H1 (cell line): ENCODE measurements at regions not wholly inside any gene's neighbourhood (a gene's known extent, or its start where the extent isn't known, plus 50 kb on each side); places are given as distances from the start of the nearest gene placed in this dataset.

Source experiments
- CTCF ChIA-PET: fragments of 300-600 bp; sonication (Branson Sonifier 250); formaldehyde crosslinking; loops from one replicate; lab custom pipeline; 2021; ENCODE audit not compliant: partially characterized antibody; lab: Charles Lee
- POLR2A ChIA-PET: fragments of 300-600 bp; sonication (Branson Sonifier 250); formaldehyde crosslinking; loops from one replicate; lab custom pipeline; 2021; ENCODE audit warnings: inconsistent platforms; ENCODE audit not compliant: partially characterized antibody; lab: Charles Lee
- DNase-seq, 2 experiments: peaks; one replicate each; pipeline versions ENCODE4 v3.0.0 to v3.0.0-alpha.2; 2010 to 2022; ENCODE audit warnings: low spot score in 2 of 2, low read depth in 1 of 2, mixed read lengths in 1 of 2
- FAIRE-seq: peaks from 2 replicates; lab custom pipeline; 2011; peaks lifted over from hg19 to GRCh38; lab: Jason Lieb, UNC
- H2AFZ ChIP-seq: 2 replicates; pipeline ENCODE4 v1.8.1; 2012; ENCODE audit warnings: low read length, inconsistent platforms
- H2AK5ac ChIP-seq: 2 replicates; pipeline ENCODE4 v1.6.1; 2013; ENCODE audit warnings: low read depth, low read length
- H2BK120ac ChIP-seq: replicated peaks from 2 replicates; pipeline ENCODE3; 2013; ENCODE audit warnings: low read depth, low read length, inconsistent platforms
- H2BK12ac ChIP-seq: 2 replicates; pipeline ENCODE4 v1.6.1; 2013; ENCODE audit warnings: low read depth, low read length
- H2BK15ac ChIP-seq: 2 replicates; pipeline ENCODE4 v1.6.1; 2013; ENCODE audit warnings: low read length
- H2BK20ac ChIP-seq: 2 replicates; pipeline ENCODE4 v1.6.1; 2013; ENCODE audit warnings: low read length
- H2BK5ac ChIP-seq: 2 replicates; pipeline ENCODE4 v1.6.1; 2013; ENCODE audit warnings: low read depth, low read length
- H3K14ac ChIP-seq: 2 replicates; pipeline ENCODE4 v1.6.1; 2013; ENCODE audit warnings: inconsistent platforms; ENCODE audit not compliant: insufficient read length
- H3K18ac ChIP-seq: 2 replicates; pipeline ENCODE4 v1.6.1; 2013; ENCODE audit warnings: low read length; ENCODE audit errors: extremely low read depth
- H3K23ac ChIP-seq: 2 replicates; pipeline ENCODE4 v1.6.1; 2013; ENCODE audit warnings: inconsistent platforms; ENCODE audit not compliant: insufficient read length
- H3K23me2 ChIP-seq: 2 replicates; pipeline ENCODE4 v1.6.1; 2013; ENCODE audit warnings: low read depth, low read length
- H3K27ac ChIP-seq: 2 replicates; pipeline ENCODE4 v1.6.1; 2011; ENCODE audit warnings: low read depth, low read length, inconsistent platforms
- H3K27me3 ChIP-seq, 4 experiments: replicated peaks in 1 of 4; 1 replicate in 1 of 4; 2 replicates in 3 of 4; pipeline versions ENCODE4 v1.6.1 to v1.8.1; 2011 to 2013; ENCODE audit warnings: low read length in 3 of 4, mild to moderate bottlenecking in 3 of 4, inconsistent platforms in 2 of 4, mixed read lengths in 2 of 4, moderate library complexity in 1 of 4; ENCODE audit not compliant: control insufficient read depth in 3 of 4, insufficient read depth in 3 of 4; ENCODE audit errors: extremely low read depth in 1 of 4
- H3K36me3 ChIP-seq, 4 experiments: 2 replicates each; pipeline versions ENCODE4 v1.6.1 to v1.8.1; 2011 to 2013; ENCODE audit warnings: mild to moderate bottlenecking in 4 of 4, low read length in 3 of 4, moderate library complexity in 2 of 4, control low read depth in 1 of 4, inconsistent platforms in 1 of 4; ENCODE audit not compliant: insufficient read depth in 4 of 4, control insufficient read depth in 2 of 4
- H3K4ac ChIP-seq: replicated peaks from 2 replicates; pipeline ENCODE3; 2013; ENCODE audit warnings: low read length, low read depth, mixed read lengths, inconsistent platforms; ENCODE audit not compliant: insufficient read length
- H3K4me1 ChIP-seq, 4 experiments: replicated peaks in 1 of 4; 1 replicate in 1 of 4; 2 replicates in 3 of 4; pipeline versions ENCODE4 v1.6.1 to v1.8.1; 2011 to 2013; ENCODE audit warnings: low read length in 3 of 4, inconsistent platforms in 2 of 4, mixed read lengths in 1 of 4; ENCODE audit not compliant: insufficient read depth in 4 of 4, control insufficient read depth in 3 of 4
- H3K4me2 ChIP-seq, 2 experiments: 2 replicates each; pipeline versions ENCODE4 v1.6.1 to v1.8.1; 2011 to 2013; ENCODE audit warnings: low read depth in 2 of 2, low read length in 2 of 2, control low read depth in 1 of 2, inconsistent platforms in 1 of 2, mild to moderate bottlenecking in 1 of 2; ENCODE audit not compliant: insufficient read depth in 1 of 2
- H3K4me3 ChIP-seq, 4 experiments: fragments of 200-600, 300-600 bp in 1 of 4; sonication (generic), shearing (Covaris generic), sonication (Bioruptor Twin) in 1 of 4; 2 replicates each; pipeline versions ENCODE4 v1.5.1 to v1.8.1; 2011 to 2016; ENCODE audit warnings: low read length in 4 of 4, low read depth in 3 of 4, control low read depth in 2 of 4, inconsistent platforms in 2 of 4, mild to moderate bottlenecking in 2 of 4, mixed read lengths in 1 of 4, moderate library complexity in 1 of 4; ENCODE audit not compliant: insufficient read depth in 2 of 4; ENCODE audit errors: extremely low read depth in 1 of 4
- H3K56ac ChIP-seq: replicated peaks from 2 replicates; pipeline ENCODE3; 2013; ENCODE audit warnings: low read depth, mild to moderate bottlenecking, mixed read lengths, low read length, inconsistent platforms; ENCODE audit not compliant: insufficient read length
- H3K79me1 ChIP-seq: 2 replicates; pipeline ENCODE4 v1.6.1; 2013; ENCODE audit warnings: low read depth, low read length, control low read depth
- H3K79me2 ChIP-seq, 2 experiments: 2 replicates each; pipeline versions ENCODE4 v1.6.1 to v1.8.1; 2012 to 2013; ENCODE audit warnings: low read length in 2 of 2, mild to moderate bottlenecking in 2 of 2, inconsistent platforms in 1 of 2; ENCODE audit not compliant: insufficient read depth in 2 of 2, control insufficient read depth in 1 of 2
- H3K9ac ChIP-seq, 4 experiments: replicated peaks in 1 of 4; 1 replicate in 1 of 4; 2 replicates in 3 of 4; pipeline versions ENCODE4 v1.6.1 to v1.8.1; 2011 to 2013; ENCODE audit warnings: low read depth in 3 of 4, low read length in 3 of 4, control low read depth in 2 of 4, mild to moderate bottlenecking in 2 of 4, moderate library complexity in 2 of 4, inconsistent platforms in 1 of 4; ENCODE audit errors: extremely low read depth in 1 of 4
- H3K9me3 ChIP-seq, 2 experiments: 2 replicates each; pipeline versions ENCODE4 v1.6.1 to v1.8.1; 2012 to 2013; ENCODE audit warnings: mild to moderate bottlenecking in 2 of 2, moderate library complexity in 2 of 2, control low read depth in 1 of 2, inconsistent platforms in 1 of 2, low read depth in 1 of 2, low read length in 1 of 2, mixed read lengths in 1 of 2; ENCODE audit not compliant: insufficient read depth in 2 of 2
- H4K20me1 ChIP-seq, 2 experiments: replicated peaks in 1 of 2; 2 replicates each; pipeline versions ENCODE3 to v1.8.1; 2011 to 2013; ENCODE audit warnings: inconsistent platforms in 2 of 2, low read length in 2 of 2, mild to moderate bottlenecking in 1 of 2; ENCODE audit not compliant: insufficient read depth in 2 of 2, control insufficient read depth in 1 of 2
- H4K5ac ChIP-seq: 2 replicates; pipeline ENCODE4 v1.6.1; 2013; ENCODE audit warnings: low read length, low read depth, mixed read lengths, inconsistent platforms; ENCODE audit not compliant: insufficient read length
- H4K8ac ChIP-seq: 2 replicates; pipeline ENCODE4 v1.8.0; 2013; ENCODE audit warnings: mild to moderate bottlenecking, moderate library complexity, low read length, inconsistent platforms; ENCODE audit not compliant: insufficient read depth; ENCODE audit errors: extremely low read depth
- H4K91ac ChIP-seq: replicated peaks from 2 replicates; pipeline ENCODE3; 2013; ENCODE audit warnings: low read length, mixed read lengths, inconsistent platforms; ENCODE audit not compliant: insufficient read length
- RBBP5 ChIP-seq: IDR thresholded peaks from 2 replicates; pipeline ENCODE4 v1.7.1; 2012; ENCODE audit warnings: low read depth, mild to moderate bottlenecking, inconsistent platforms, low read length, moderate library complexity, borderline replicate concordance

DNA sequence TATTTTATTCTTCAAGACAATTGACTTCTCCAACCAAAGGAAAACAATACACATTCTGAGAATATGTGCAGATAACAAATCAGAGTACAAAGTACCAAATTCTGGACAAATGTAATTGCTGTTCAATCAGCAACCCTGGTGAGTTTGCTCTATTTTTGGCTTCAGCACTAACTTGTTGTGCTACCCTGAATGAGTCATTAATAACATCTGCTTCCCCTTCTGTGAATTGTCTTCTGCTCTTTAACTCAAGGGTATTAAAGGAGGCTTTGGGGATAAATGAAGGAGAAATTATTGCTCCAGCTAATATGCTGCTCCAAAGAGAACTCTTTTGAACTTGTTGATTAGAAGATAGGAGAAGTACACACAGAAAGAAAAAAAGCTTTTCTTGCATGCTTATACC is 459.3 kb downstream of the HTR7 start:
- Histone ChIP-seq H3K27ac (no peak overlapping the region), H3K18ac (no peak overlapping the region), H3K23me2 (no peaks in the 10 kb centered on the region), H3K79me2 (no peaks in the 10 kb centered on the region), H3K4me3 (no peak overlapping the region), H3K79me1 (no peaks in the 10 kb centered on the region), H3K27me3 (no peaks in the 10 kb centered on the region), H2AK5ac (no peak overlapping the region), H2BK15ac (no peak overlapping the region), H2AFZ (no peak overlapping the region), H4K8ac (no peak overlapping the region), H2BK12ac (no peak overlapping the region), H3K36me3 (no peaks in the 10 kb centered on the region), H4K91ac (no peak overlapping the region), H3K4me2 (no peak overlapping the region), H3K23ac (no peak overlapping the region), H3K4me1 (peaks cover 0 to 7% (median 4%) of the 10 kb centered on the region in 4 experiments; a peak in 4 of 7 replicates), H3K4ac (no peak overlapping the region), H3K9ac (no peak overlapping the region), H2BK120ac (no peak overlapping the region), H3K56ac (no peak overlapping the region), H4K20me1 (no peaks in the 10 kb centered on the region), H4K5ac (no peak overlapping the region), H3K9me3 (no peaks in the 10 kb centered on the region), H2BK20ac (no peak overlapping the region), H3K14ac (no peak overlapping the region), H2BK5ac (no peak overlapping the region)
- POLR2A ChIA-PET: no interaction called here
- DNase-seq (no peak), FAIRE-seq (no peak)
- CTCF ChIA-PET: no interaction called here
- TF ChIP-seq RBBP5: no peak
